GM23338 (cell line): ENCODE measurements at regions not wholly inside any gene's neighbourhood (a gene's known extent, or its start where the extent isn't known, plus 50 kb on each side); places are given as distances from the start of the nearest gene placed in this dataset.
"Not testable (repeated sequence)": the region's sequence is repeated elsewhere in the genome, so short reads cannot be mapped to it uniquely, and the experiment has no call there.

Source experiments
- ATAC-seq: fragments of 200-7000 bp; cut with Tn5 transposase; 3 replicates; pipeline ENCODE4 v1.9.1; 2020
- DNase-seq: peaks from one replicate; pipeline ENCODE4 v3.0.0-alpha.2; 2015; ENCODE audit warnings: low spot score
- H2AFZ ChIP-seq: fragments of 200-600 bp; sonication (generic); 2 replicates; pipeline ENCODE4 v1.8.0; 2016; ENCODE audit warnings: antibody characterized with exemption, mild to moderate bottlenecking, moderate library complexity
- H3F3A ChIP-seq: fragments of 200-600 bp; sonication (generic); replicated peaks from 2 replicates; pipeline ENCODE4 v1.8.0; 2017; ENCODE audit warnings: antibody characterized with exemption, mixed run types, low read depth
- H3K27ac ChIP-seq: fragments of 200-600 bp; sonication (generic); 2 replicates; pipeline ENCODE4 v1.6.1; 2016; ENCODE audit warnings: low read depth
- H3K27me3 ChIP-seq: fragments of 200-600 bp; sonication (generic); 2 replicates; pipeline ENCODE4 v1.8.0; 2016; ENCODE audit warnings: mild to moderate bottlenecking, mixed run types, moderate library complexity; ENCODE audit not compliant: insufficient read depth
- H3K36me3 ChIP-seq: fragments of 200-600 bp; sonication (generic); 2 replicates; pipeline ENCODE4 v1.8.0; 2016; ENCODE audit warnings: mild to moderate bottlenecking; ENCODE audit not compliant: insufficient read depth
- H3K4me1 ChIP-seq: fragments of 200-600 bp; sonication (generic); 2 replicates; pipeline ENCODE4 v1.8.0; 2016; ENCODE audit warnings: mild to moderate bottlenecking, moderate library complexity; ENCODE audit not compliant: insufficient read depth
- H3K4me2 ChIP-seq: fragments of 200-600 bp; sonication (generic); 2 replicates; pipeline ENCODE4 v1.7.1; 2017; ENCODE audit warnings: mixed run types
- H3K4me3 ChIP-seq: fragments of 200-600 bp; sonication (generic); 2 replicates; pipeline ENCODE4 v1.6.1; 2016; ENCODE audit warnings: mixed run types
- H3K79me2 ChIP-seq: fragments of 200-600 bp; sonication (generic); replicated peaks from 2 replicates; pipeline ENCODE4 v1.8.0; 2017; ENCODE audit warnings: mild to moderate bottlenecking; ENCODE audit not compliant: insufficient read depth
- H3K9me2 ChIP-seq: fragments of 200-600 bp; sonication (generic); 2 replicates; pipeline ENCODE4 v1.8.0; 2017; ENCODE audit not compliant: insufficient read depth
- H4K20me1 ChIP-seq: fragments of 200-600 bp; sonication (generic); replicated peaks from 2 replicates; pipeline ENCODE4 v1.8.0; 2017; ENCODE audit warnings: mild to moderate bottlenecking; ENCODE audit not compliant: insufficient read depth
- H3K27ac Mint-ChIP-seq: 2 replicates; pipeline ENCODE4 v1.8.0; 2020; ENCODE audit warnings: inconsistent platforms, mild to moderate bottlenecking, moderate library complexity, mixed read lengths
- H3K27me3 Mint-ChIP-seq: 3 replicates; pipeline ENCODE4 v1.8.0; 2022; ENCODE audit warnings: low read depth, mild to moderate bottlenecking, moderate library complexity, mixed read lengths, inconsistent platforms; ENCODE audit not compliant: insufficient read depth, poor library complexity
- H3K36me3 Mint-ChIP-seq: 3 replicates; pipeline ENCODE4 v1.8.0; 2021; ENCODE audit warnings: low read depth, mild to moderate bottlenecking, inconsistent platforms, moderate library complexity, mixed read lengths
- H3K4me1 Mint-ChIP-seq: 3 replicates; pipeline ENCODE4 v1.8.0; 2020; ENCODE audit warnings: mild to moderate bottlenecking, inconsistent platforms, mixed read lengths
- H3K4me3 Mint-ChIP-seq: 3 replicates; pipeline ENCODE4 v1.8.0; 2021; ENCODE audit warnings: moderate library complexity, mild to moderate bottlenecking, inconsistent platforms, mixed read lengths
- H3K9me3 Mint-ChIP-seq: 3 replicates; pipeline ENCODE4 v1.8.0; 2020; ENCODE audit warnings: moderate library complexity, mild to moderate bottlenecking, inconsistent platforms, mixed read lengths
- CREB1 ChIP-seq: fragments of 250-450 bp; sonication (Bioruptor Pico); IDR thresholded peaks from 2 replicates; pipeline ENCODE4 v1.5.0; 2020; ENCODE audit warnings: low read depth, mild to moderate bottlenecking, moderate library complexity
- ETS1 ChIP-seq: IDR thresholded peaks from 2 replicates; pipeline ENCODE4 v1.6.1; 2016; ENCODE audit warnings: antibody characterized with exemption
- EZH2 ChIP-seq: fragments of 200-600 bp; sonication (generic); IDR thresholded peaks from one replicate; pipeline ENCODE4 v1.8.0; 2017; ENCODE audit warnings: antibody characterized with exemption, mild to moderate bottlenecking, low read depth; ENCODE audit not compliant: unreplicated experiment
- EZH2phosphoT487 ChIP-seq: fragments of 200-600 bp; sonication (generic); IDR thresholded peaks from one replicate; pipeline ENCODE4 v1.8.1; 2018; ENCODE audit warnings: antibody characterized with exemption; ENCODE audit not compliant: unreplicated experiment
- NANOG ChIP-seq: IDR thresholded peaks from 2 replicates; pipeline ENCODE4 v1.6.1; 2016; ENCODE audit warnings: antibody characterized with exemption, borderline replicate concordance
- POLR2AphosphoS5 ChIP-seq: IDR thresholded peaks from 2 replicates; pipeline ENCODE4 v1.6.1; 2016; ENCODE audit warnings: antibody characterized with exemption, low read depth
- STAT1 ChIP-seq: IDR thresholded peaks from one replicate; pipeline ENCODE4 v1.6.1; 2016; ENCODE audit warnings: antibody characterized with exemption; ENCODE audit not compliant: unreplicated experiment
- ZNF114 ChIP-seq: fragments of 250-450 bp; sonication (Bioruptor Pico); IDR thresholded peaks from 2 replicates; pipeline ENCODE4 v1.5.0; 2020; ENCODE audit warnings: mild to moderate bottlenecking, moderate library complexity
- TF ChIP-seq, protein P1 (sequence below), 2 experiments: fragments of 200-600 bp in 1 of 2; sonication (generic) in 1 of 2; conservative IDR thresholded peaks; 2 replicates each; pipeline versions ENCODE4 v1.5.1 to v1.6.1; 2016 to 2017; ENCODE audit warnings: antibody characterized with exemption in 2 of 2, low read depth in 2 of 2, mild to moderate bottlenecking in 2 of 2, moderate library complexity in 1 of 2
- TF ChIP-seq, protein P2 (sequence below): IDR thresholded peaks from one replicate; pipeline ENCODE4 v1.6.1; 2018; ENCODE audit warnings: antibody characterized with exemption; ENCODE audit not compliant: unreplicated experiment

DNA sequence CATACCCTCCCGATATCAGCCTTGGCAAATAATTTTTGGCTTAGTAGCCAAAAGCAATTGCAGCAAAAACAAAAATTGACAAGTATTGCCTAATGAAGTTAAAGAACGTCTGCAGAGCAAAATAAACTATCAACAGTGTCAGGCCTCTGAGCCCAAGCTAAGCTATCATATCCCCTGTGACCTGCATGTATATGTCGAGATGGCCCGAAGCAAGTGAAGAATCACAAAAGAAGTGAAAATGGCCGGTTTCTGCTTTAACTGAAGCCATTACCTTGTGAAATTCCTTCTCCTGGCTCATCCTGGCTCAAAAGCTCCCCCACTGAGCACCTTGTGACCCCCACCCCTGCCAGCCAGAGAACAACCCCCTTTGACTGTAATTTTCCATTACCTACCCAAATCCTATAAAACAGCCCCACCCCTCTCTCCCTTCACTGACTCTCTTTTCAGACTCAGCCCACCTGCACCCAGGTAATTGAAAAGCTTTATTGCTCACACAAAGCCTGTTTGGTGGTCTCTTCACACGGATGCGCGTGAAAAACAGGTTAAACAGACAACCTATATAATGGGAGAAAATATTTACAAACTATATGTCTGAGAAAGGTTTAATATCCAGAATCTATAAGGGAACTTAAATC is 466.3 kb downstream of the PYDC2 start:
- H3K9me3 Mint-ChIP-seq, H3K27me3 ChIP-seq, H3F3A ChIP-seq, H3K9me2 ChIP-seq, H3K36me3 ChIP-seq, H2AFZ ChIP-seq, H4K20me1 ChIP-seq: not testable (repeated sequence)
- Histone ChIP-seq H3K27ac (peak overlapping the region; percentile 99), H3K4me3 (peak overlapping the region; percentile 50), H3K79me2 (peaks cover 44% of the 10 kb centered on the region), H3K4me2 (peak overlapping the region; percentile 72), H3K4me1 (peaks cover 20% of the 10 kb centered on the region)
- TF ChIP-seq NANOG (0 out of 2 replicates have a peak, but pooled peaks have one; percentile 38), POLR2AphosphoS5 (peak; percentile 33; the same call in 1 of the 2 replicates)
- ATAC-seq, result peak; percentile 55
- Mint-ChIP-seq H3K36me3 (peaks cover 20% of the 10 kb centered on the region), H3K4me1 (peaks cover 38% of the 10 kb centered on the region), H3K27me3 (peaks cover 10% of the 10 kb centered on the region), H3K4me3 (peak overlapping the region; percentile 88), H3K27ac (peak overlapping the region; percentile 100)
- peak; percentile 50 for DNase-seq

DNA sequence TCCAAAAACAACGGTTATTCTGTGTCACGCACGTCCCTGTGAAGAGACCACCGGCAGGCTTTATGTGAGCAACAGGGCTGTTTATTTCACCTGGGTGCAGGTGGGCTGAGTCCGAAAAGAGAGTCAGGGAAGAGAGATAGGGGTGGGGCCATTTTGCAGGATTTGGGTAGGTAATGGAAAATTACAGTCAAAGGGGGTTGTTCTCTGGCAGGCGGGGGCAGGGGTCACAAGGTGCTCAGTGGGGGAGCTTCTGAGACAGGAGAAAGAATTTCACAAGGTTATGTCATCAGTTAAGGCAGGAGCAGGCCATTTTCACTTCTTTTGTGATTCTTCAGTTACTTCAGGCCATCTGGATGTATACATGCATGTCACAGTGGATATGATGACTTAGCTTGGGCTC is 467.0 kb downstream of the PYDC2 start:
- DNase-seq, result peak; percentile 82
- not testable (repeated sequence) for H4K20me1 ChIP-seq, H3F3A ChIP-seq, H3K27me3 ChIP-seq, H2AFZ ChIP-seq, H3K9me3 Mint-ChIP-seq, H3K36me3 ChIP-seq, H3K9me2 ChIP-seq
- TF ChIP-seq CREB1, result 0 out of 2 replicates have a peak, but pooled peaks have one; percentile 4
- H3K27ac ChIP-seq, result peak overlapping the region; percentile 96
- H3K79me2 ChIP-seq, result peaks cover 37% of the 10 kb centered on the region
- peak overlapping the region; percentile 7; the same call in 1 of the 2 replicates for H3K4me3 ChIP-seq
- H3K4me3 Mint-ChIP-seq, result peak overlapping the region; percentile 88
- ATAC-seq, result peak; percentile 73
- peaks cover 31% of the 10 kb centered on the region for H3K4me1 Mint-ChIP-seq
- peak overlapping the region; percentile 17; the same call in 1 of the 2 replicates for H3K4me2 ChIP-seq
- peak overlapping the region; percentile 100 for H3K27ac Mint-ChIP-seq
- peaks cover 20% of the 10 kb centered on the region for H3K4me1 ChIP-seq
- peaks cover 10% of the 10 kb centered on the region for H3K27me3 Mint-ChIP-seq
- peaks cover 13% of the 10 kb centered on the region for H3K36me3 Mint-ChIP-seq

DNA sequence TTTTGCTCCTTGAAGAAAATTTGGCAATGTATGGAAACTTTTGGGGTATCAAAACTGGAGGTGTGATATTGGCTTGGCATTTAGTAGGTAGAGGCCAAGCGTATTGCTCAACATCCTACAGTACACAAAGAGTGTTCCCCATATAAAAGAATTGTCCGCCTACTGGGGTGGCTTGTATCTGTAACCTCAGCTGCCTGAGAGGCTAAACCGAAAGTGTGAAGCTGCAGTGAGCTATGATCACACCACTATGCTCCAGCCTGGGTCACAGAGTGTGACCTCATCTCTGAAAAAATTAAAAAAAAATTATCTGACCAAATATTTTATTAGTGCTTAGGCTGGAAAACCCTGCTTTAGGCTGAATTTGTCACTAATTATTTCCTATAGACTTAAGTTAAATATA is 483.9 kb downstream of the PYDC2 start:
- Histone ChIP-seq H4K20me1 (no peaks in the 10 kb centered on the region), H3K4me3 (no peak overlapping the region), H2AFZ (no peak overlapping the region), H3K27ac (no peak overlapping the region), H3F3A (no peaks in the 10 kb centered on the region), H3K4me1 (no peaks in the 10 kb centered on the region; the same call in 1 of the 2 replicates), H3K9me2 (no peaks in the 10 kb centered on the region), H3K4me2 (no peak overlapping the region), H3K27me3 (no peaks in the 10 kb centered on the region), H3K79me2 (no peaks in the 10 kb centered on the region), H3K36me3 (no peaks in the 10 kb centered on the region)
- Mint-ChIP-seq H3K4me3 (no peak overlapping the region), H3K27me3 (peaks cover 2% of the 10 kb centered on the region), H3K36me3 (no peaks in the 10 kb centered on the region), H3K27ac (no peak overlapping the region), H3K9me3 (no peaks in the 10 kb centered on the region), H3K4me1 (peaks cover 10% of the 10 kb centered on the region; the same call in 2 of the 3 replicates)
- DNase-seq (no peak), ATAC-seq (no peak)
- TF ChIP-seq EZH2phosphoT487 (no peak), ETS1 (no peak), ZNF114 (CRISPR knock-in tag) (no peak), EZH2 (no peak), NANOG (no peak), STAT1 (no peak)
- TF ChIP-seq, protein P1, sequence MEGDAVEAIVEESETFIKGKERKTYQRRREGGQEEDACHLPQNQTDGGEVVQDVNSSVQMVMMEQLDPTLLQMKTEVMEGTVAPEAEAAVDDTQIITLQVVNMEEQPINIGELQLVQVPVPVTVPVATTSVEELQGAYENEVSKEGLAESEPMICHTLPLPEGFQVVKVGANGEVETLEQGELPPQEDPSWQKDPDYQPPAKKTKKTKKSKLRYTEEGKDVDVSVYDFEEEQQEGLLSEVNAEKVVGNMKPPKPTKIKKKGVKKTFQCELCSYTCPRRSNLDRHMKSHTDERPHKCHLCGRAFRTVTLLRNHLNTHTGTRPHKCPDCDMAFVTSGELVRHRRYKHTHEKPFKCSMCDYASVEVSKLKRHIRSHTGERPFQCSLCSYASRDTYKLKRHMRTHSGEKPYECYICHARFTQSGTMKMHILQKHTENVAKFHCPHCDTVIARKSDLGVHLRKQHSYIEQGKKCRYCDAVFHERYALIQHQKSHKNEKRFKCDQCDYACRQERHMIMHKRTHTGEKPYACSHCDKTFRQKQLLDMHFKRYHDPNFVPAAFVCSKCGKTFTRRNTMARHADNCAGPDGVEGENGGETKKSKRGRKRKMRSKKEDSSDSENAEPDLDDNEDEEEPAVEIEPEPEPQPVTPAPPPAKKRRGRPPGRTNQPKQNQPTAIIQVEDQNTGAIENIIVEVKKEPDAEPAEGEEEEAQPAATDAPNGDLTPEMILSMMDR (conservative IDR thresholded peaks at IDR 0.05; ENCODE audit: low read depth in 2 of 2), result no peak
- TF ChIP-seq, protein P2, sequence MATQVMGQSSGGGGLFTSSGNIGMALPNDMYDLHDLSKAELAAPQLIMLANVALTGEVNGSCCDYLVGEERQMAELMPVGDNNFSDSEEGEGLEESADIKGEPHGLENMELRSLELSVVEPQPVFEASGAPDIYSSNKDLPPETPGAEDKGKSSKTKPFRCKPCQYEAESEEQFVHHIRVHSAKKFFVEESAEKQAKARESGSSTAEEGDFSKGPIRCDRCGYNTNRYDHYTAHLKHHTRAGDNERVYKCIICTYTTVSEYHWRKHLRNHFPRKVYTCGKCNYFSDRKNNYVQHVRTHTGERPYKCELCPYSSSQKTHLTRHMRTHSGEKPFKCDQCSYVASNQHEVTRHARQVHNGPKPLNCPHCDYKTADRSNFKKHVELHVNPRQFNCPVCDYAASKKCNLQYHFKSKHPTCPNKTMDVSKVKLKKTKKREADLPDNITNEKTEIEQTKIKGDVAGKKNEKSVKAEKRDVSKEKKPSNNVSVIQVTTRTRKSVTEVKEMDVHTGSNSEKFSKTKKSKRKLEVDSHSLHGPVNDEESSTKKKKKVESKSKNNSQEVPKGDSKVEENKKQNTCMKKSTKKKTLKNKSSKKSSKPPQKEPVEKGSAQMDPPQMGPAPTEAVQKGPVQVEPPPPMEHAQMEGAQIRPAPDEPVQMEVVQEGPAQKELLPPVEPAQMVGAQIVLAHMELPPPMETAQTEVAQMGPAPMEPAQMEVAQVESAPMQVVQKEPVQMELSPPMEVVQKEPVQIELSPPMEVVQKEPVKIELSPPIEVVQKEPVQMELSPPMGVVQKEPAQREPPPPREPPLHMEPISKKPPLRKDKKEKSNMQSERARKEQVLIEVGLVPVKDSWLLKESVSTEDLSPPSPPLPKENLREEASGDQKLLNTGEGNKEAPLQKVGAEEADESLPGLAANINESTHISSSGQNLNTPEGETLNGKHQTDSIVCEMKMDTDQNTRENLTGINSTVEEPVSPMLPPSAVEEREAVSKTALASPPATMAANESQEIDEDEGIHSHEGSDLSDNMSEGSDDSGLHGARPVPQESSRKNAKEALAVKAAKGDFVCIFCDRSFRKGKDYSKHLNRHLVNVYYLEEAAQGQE, result no peak
